CD4-positive, alpha-beta memory T cell (primary cell): ENCODE measurements at regions not wholly inside any gene's neighbourhood (a gene's known extent, or its start where the extent isn't known, plus 50 kb on each side); places are given as distances from the start of the nearest gene placed in this dataset.
"Not testable (repeated sequence)": the region's sequence is repeated elsewhere in the genome, so short reads cannot be mapped to it uniquely, and the experiment has no call there.

Source experiments
- CTCF ChIA-PET: fragments of 350-600 bp; sonication (Branson Sonifier 250); formaldehyde crosslinking; loops from one replicate; lab custom pipeline; 2021; ENCODE audit warnings: inconsistent platforms; ENCODE audit not compliant: partially characterized antibody; lab: Charles Lee
- POLR2A ChIA-PET: fragments of 350-600 bp; sonication (Branson Sonifier 250); formaldehyde crosslinking; loops from one replicate; lab custom pipeline; 2021; ENCODE audit not compliant: partially characterized antibody; lab: Charles Lee
- DNase-seq, 5 donors: peaks; one replicate each; pipeline versions ENCODE4 v3.0.0 to v3.0.0-alpha.2; 2020 to 2022; ENCODE audit warnings: mixed read lengths in 1 of 5
- H3K27ac ChIP-seq: one replicate; pipeline ENCODE4 v1.7.0; 2013; ENCODE audit warnings: low read depth, low read length
- H3K27me3 ChIP-seq: 2 replicates; pipeline ENCODE4 v1.7.0; 2013; ENCODE audit warnings: mild to moderate bottlenecking, low read length, moderate library complexity; ENCODE audit not compliant: insufficient read depth
- H3K36me3 ChIP-seq: 2 replicates; pipeline ENCODE4 v1.7.0; 2013; ENCODE audit warnings: mild to moderate bottlenecking, low read length, moderate library complexity; ENCODE audit not compliant: insufficient read depth
- H3K4me1 ChIP-seq: 2 replicates; pipeline ENCODE4 v1.7.0; 2013; ENCODE audit warnings: mild to moderate bottlenecking, low read length, moderate library complexity; ENCODE audit not compliant: insufficient read depth
- H3K4me3 ChIP-seq, 2 donors: one replicate each; pipeline ENCODE4 v1.7.0; 2013; ENCODE audit warnings: low read length in 2 of 2, mild to moderate bottlenecking in 1 of 2
- H3K9me3 ChIP-seq, 2 donors: one replicate each; pipeline ENCODE4 v1.7.0; 2013; ENCODE audit warnings: low read length in 2 of 2, control low read depth in 1 of 2; ENCODE audit not compliant: control insufficient read depth in 1 of 2
- H3K27ac Mint-ChIP-seq, 7 donors: one replicate each; pipeline ENCODE4 v1.8.0; 2020 to 2021; ENCODE audit warnings: mixed read lengths in 7 of 7, mild to moderate bottlenecking in 6 of 7, inconsistent platforms in 3 of 7, moderate library complexity in 3 of 7
- H3K27me3 Mint-ChIP-seq, 2 donors: one replicate each; pipeline ENCODE4 v1.8.0; 2020 to 2021; ENCODE audit warnings: mixed read lengths in 2 of 2
- H3K36me3 Mint-ChIP-seq, 2 donors: one replicate each; pipeline ENCODE4 v1.8.0; 2020 to 2021; ENCODE audit warnings: mixed read lengths in 2 of 2, inconsistent platforms in 1 of 2, mild to moderate bottlenecking in 1 of 2
- H3K4me1 Mint-ChIP-seq, 4 donors: one replicate each; pipeline ENCODE4 v1.8.0; 2020 to 2021; ENCODE audit warnings: mixed read lengths in 4 of 4, mild to moderate bottlenecking in 1 of 4
- H3K4me3 Mint-ChIP-seq, 8 donors: one replicate each; pipeline ENCODE4 v1.8.0; 2020 to 2021; ENCODE audit warnings: mixed read lengths in 8 of 8, mild to moderate bottlenecking in 7 of 8, moderate library complexity in 6 of 8, inconsistent platforms in 3 of 8
- H3K9me3 Mint-ChIP-seq, 8 donors: one replicate each; pipeline ENCODE4 v1.8.0; 2020 to 2021; ENCODE audit warnings: mixed read lengths in 8 of 8, mild to moderate bottlenecking in 5 of 8, inconsistent platforms in 3 of 8, moderate library complexity in 1 of 8
- intact Hi-C: fragments of 100-400 bp; cut with micrococcal nuclease; formaldehyde crosslinking; loops from one replicate; pipeline ENCODE4 v1.15.1; 2023

DNA sequence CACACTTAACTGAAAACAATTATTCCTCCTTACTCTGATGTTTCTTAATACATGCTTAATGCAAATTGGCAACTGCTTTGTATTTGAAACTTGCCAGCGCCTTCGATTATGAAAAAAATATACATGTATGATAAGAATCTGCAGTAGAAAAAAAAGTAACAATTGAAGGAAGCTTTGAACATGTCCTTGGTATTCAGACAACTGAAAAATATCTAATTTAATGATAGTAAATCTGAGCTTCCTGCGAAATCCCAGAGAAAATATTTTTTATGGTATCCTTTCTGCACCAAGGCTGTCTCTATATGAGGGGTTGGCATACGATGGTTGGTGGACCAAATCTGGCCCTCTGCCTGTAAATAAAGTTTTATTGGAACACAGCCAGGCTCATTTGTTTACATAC is 186.2 kb downstream of the HDGFL1 start:
- Histone ChIP-seq H3K4me1 (no peaks in the 10 kb centered on the region), H3K36me3 (no peaks in the 10 kb centered on the region), H3K27me3 (no peaks in the 10 kb centered on the region), H3K9me3 (no peaks in the 10 kb centered on the region), H3K27ac (no peak overlapping the region), H3K4me3 (no peak overlapping the region)
- Mint-ChIP-seq H3K4me1 (no peaks in the 10 kb centered on the region), H3K36me3 (no peaks in the 10 kb centered on the region), H3K27me3 (no peaks in the 10 kb centered on the region), H3K27ac (no peak overlapping the region), H3K9me3 (peaks cover 0 to 8% (median 4%) of the 10 kb centered on the region in 8 donors), H3K4me3 (no peak overlapping the region)
- intact Hi-C loops = no loop called here
- ChIA-PET POLR2A (no interaction called here), CTCF (no interaction called here)
- DNase-seq = no peak

DNA sequence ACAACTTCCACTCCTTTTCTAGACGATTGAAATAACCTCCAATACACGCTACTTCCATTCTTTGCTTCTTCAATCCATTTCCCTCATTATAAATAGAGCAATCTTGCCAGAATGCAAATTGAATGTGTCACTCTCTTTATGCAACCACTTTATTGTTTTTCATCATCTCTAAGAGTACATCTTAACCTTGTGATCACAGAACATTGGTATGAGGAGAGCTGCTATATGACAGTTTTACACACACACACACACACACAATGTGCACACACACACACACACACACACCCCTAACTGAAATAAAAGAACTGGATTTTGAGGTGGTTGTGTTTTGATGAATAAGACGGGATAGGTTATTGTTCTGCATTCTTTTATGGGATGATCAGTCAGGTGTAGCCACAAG is 187.0 kb downstream of the HDGFL1 start:
- no peaks in the 10 kb centered on the region for H3K27me3 ChIP-seq
- no peak for DNase-seq
- no peaks in the 10 kb centered on the region for H3K9me3 ChIP-seq
- ChIA-PET POLR2A (no interaction called here), CTCF (no interaction called here)
- H3K36me3 ChIP-seq = no peaks in the 10 kb centered on the region
- intact Hi-C loops = no loop called here
- no peak overlapping the region for H3K4me3 ChIP-seq
- Mint-ChIP-seq H3K27me3 (no peaks in the 10 kb centered on the region), H3K4me1 (no peaks in the 10 kb centered on the region), H3K27ac (no peak overlapping the region), H3K36me3 (no peaks in the 10 kb centered on the region), H3K9me3 (peaks cover 0 to 7% (median 4%) of the 10 kb centered on the region in 8 donors), H3K4me3 (no peak overlapping the region)
- H3K27ac ChIP-seq = no peak overlapping the region
- no peaks in the 10 kb centered on the region for H3K4me1 ChIP-seq

DNA sequence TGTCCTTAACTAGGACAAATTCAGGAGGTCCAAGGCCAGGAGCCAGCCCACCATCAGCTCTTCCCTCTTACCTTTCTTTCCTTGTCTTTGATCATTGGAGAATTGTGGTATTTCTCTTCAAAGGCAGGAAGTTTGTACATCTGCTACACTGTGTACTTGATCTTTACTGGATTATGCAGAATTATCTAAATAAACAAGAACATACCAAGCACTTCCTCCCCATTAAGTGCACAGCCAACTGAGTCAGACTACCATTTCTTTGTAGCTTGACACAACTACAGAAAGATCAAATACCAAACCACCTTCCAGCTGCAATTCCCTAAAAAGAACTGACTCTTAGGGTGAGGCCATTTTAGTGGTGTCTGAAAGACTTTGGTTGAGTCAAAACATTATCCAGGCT is 195.1 kb downstream of the HDGFL1 start:
- Histone ChIP-seq H3K27me3 (no peaks in the 10 kb centered on the region), H3K4me3 (no peak overlapping the region), H3K9me3 (no peaks in the 10 kb centered on the region), H3K27ac (no peak overlapping the region), H3K36me3 (no peaks in the 10 kb centered on the region), H3K4me1 (no peaks in the 10 kb centered on the region)
- intact Hi-C loops = no loop called here
- Mint-ChIP-seq H3K27ac (no peak overlapping the region), H3K4me1 (no peaks in the 10 kb centered on the region), H3K36me3 (no peaks in the 10 kb centered on the region), H3K9me3 (peaks cover 0 to 18% (median 7%) of the 10 kb centered on the region in 8 donors), H3K4me3 (no peak overlapping the region), H3K27me3 (peaks cover 0 to under 1% of the 10 kb centered on the region in 2 donors)
- POLR2A ChIA-PET = interaction anchor here (0.6 kb wide), 1 partner anchor 14 kb away, joined by 3 read pairs; no protein-coding TSS in a partner anchor
- DNase-seq = no peak
- CTCF ChIA-PET = no interaction called here

DNA sequence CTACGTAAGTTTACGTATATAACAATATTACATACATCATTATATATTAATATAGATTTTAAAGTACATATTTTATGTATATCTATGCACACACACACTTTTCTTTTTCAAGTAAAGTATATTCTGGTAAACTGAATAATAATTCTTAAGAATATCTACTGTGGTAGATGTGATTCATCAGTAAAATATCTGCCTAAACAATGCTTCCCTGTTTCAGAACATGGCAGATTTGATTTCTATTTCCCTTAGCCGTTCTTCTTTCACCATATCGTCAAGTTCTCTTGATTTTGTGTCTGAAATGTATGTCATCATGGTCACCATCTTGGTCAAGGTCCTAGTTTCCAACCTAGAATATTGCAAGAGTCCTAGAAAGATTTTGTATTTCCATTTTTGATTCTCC is 195.6 kb downstream of the HDGFL1 start:
- no peaks in the 10 kb centered on the region for H3K4me1 ChIP-seq
- H3K27me3 Mint-ChIP-seq = peaks cover 0 to 1% of the 10 kb centered on the region in 2 donors
- no peaks in the 10 kb centered on the region for H3K4me1 Mint-ChIP-seq
- no peaks in the 10 kb centered on the region for H3K9me3 ChIP-seq
- H3K4me3 ChIP-seq = no peak overlapping the region
- H3K9me3 Mint-ChIP-seq = peaks cover 0 to 17% (median 7%) of the 10 kb centered on the region in 8 donors
- intact Hi-C loops = no loop called here
- no peaks in the 10 kb centered on the region for H3K36me3 Mint-ChIP-seq
- no peak overlapping the region for H3K27ac ChIP-seq
- CTCF ChIA-PET = no interaction called here
- DNase-seq = no peak
- H3K36me3 ChIP-seq = no peaks in the 10 kb centered on the region
- H3K27me3 ChIP-seq = no peaks in the 10 kb centered on the region
- H3K4me3 Mint-ChIP-seq = no peak overlapping the region
- H3K27ac Mint-ChIP-seq = no peak overlapping the region
- POLR2A ChIA-PET = no interaction called here

DNA sequence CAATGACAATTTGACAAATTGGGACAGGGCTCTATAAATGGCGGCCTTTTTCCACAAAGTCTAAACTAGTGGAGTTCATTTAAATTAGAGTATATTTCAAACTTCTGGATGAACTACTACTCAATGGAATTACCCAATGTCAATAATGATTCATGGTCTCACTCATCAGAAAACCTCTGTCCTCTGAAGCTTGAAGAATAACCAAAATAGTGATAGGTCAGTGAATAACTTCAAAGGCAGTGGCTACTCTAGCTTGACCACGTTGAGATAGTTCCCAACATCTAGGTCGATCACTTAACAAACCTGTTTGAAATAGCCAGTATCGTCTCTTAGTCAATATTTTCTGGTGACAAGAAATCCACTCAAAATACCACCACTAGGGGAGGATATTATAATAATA is 197.6 kb downstream of the HDGFL1 start:
- no peak overlapping the region for H3K27ac ChIP-seq
- no peaks in the 10 kb centered on the region for H3K4me1 ChIP-seq
- no peaks in the 10 kb centered on the region for H3K36me3 ChIP-seq
- H3K36me3 Mint-ChIP-seq = no peaks in the 10 kb centered on the region
- H3K27me3 Mint-ChIP-seq = peaks cover 0 to 1% of the 10 kb centered on the region in 2 donors
- ChIA-PET CTCF (no interaction called here), POLR2A (no interaction called here)
- H3K4me3 ChIP-seq = no peak overlapping the region
- no peaks in the 10 kb centered on the region for H3K27me3 ChIP-seq
- H3K9me3 Mint-ChIP-seq = peaks cover 2 to 17% (median 6%) of the 10 kb centered on the region in 8 donors
- no peaks in the 10 kb centered on the region for H3K9me3 ChIP-seq
- intact Hi-C loops = no loop called here
- DNase-seq = no peak
- H3K4me1 Mint-ChIP-seq = no peaks in the 10 kb centered on the region
- no peak overlapping the region for H3K27ac Mint-ChIP-seq
- H3K4me3 Mint-ChIP-seq = no peak overlapping the region

DNA sequence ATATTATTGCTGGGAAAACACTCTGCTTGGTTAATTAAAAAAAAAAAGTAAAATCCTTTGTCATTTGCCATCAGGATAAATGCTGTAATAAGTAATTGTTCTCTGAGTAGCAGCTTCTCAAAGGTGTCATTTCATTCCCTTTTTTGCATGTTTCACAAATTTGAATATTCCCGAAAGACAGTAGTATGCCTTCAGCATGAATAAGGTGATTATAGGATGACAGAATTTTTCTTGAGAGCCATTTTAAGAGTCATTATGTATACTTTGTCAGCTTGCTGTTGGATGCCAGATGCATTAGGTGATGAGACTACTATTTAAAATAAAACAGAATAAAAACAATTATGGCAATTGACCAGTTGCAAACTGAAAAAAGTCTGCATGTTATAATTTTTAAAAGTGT is 200.7 kb downstream of the HDGFL1 start:
- Mint-ChIP-seq H3K4me1 (no peaks in the 10 kb centered on the region), H3K27me3 (peaks cover 0 to 1% of the 10 kb centered on the region in 2 donors), H3K27ac (no peak overlapping the region), H3K9me3 (peaks cover 0 to 14% (median 4%) of the 10 kb centered on the region in 8 donors), H3K4me3 (no peak overlapping the region), H3K36me3 (no peaks in the 10 kb centered on the region)
- no peak overlapping the region for H3K4me3 ChIP-seq
- H3K27me3 ChIP-seq = no peaks in the 10 kb centered on the region
- ChIA-PET POLR2A (no interaction called here), CTCF (no interaction called here)
- DNase-seq = no peak
- no peaks in the 10 kb centered on the region for H3K36me3 ChIP-seq
- H3K27ac ChIP-seq = no peak overlapping the region
- H3K9me3 ChIP-seq = no peaks in the 10 kb centered on the region
- no peaks in the 10 kb centered on the region for H3K4me1 ChIP-seq
- intact Hi-C loops = no loop called here

DNA sequence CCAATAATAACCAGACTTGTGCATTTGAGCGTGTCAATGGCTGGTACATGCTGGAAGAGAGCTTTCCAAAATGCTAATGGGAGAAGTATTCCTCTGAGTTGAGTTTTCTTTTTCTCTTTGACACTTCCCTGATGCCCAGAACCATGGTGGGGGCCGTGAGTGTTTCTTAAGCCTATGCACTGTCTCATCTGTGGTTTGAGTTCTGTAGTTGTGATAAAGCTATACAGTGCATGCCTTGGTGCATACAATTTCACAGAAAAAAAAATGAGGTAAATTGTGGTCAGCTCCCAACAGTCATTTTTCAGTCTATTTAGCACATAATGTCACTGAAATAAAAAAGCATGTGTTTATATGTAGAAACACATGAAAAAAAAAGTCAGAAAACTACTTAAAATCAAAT is 204.8 kb downstream of the HDGFL1 start:
- no peaks in the 10 kb centered on the region for H3K27me3 ChIP-seq
- ChIA-PET CTCF (no interaction called here), POLR2A (no interaction called here)
- DNase-seq = no peak
- no peaks in the 10 kb centered on the region for H3K9me3 ChIP-seq
- H3K4me3 Mint-ChIP-seq = no peak overlapping the region
- no peaks in the 10 kb centered on the region for H3K36me3 ChIP-seq
- H3K27ac Mint-ChIP-seq = no peak overlapping the region
- no peaks in the 10 kb centered on the region for H3K4me1 Mint-ChIP-seq
- H3K9me3 Mint-ChIP-seq = peaks cover 2 to 20% (median 10%) of the 10 kb centered on the region in 8 donors
- H3K36me3 Mint-ChIP-seq = peaks cover 0 to 2% of the 10 kb centered on the region in 2 donors
- no peaks in the 10 kb centered on the region for H3K4me1 ChIP-seq
- H3K27me3 Mint-ChIP-seq = peaks cover 0 to 1% of the 10 kb centered on the region in 2 donors
- H3K4me3 ChIP-seq = no peak overlapping the region
- intact Hi-C loops = no loop called here
- no peak overlapping the region for H3K27ac ChIP-seq

DNA sequence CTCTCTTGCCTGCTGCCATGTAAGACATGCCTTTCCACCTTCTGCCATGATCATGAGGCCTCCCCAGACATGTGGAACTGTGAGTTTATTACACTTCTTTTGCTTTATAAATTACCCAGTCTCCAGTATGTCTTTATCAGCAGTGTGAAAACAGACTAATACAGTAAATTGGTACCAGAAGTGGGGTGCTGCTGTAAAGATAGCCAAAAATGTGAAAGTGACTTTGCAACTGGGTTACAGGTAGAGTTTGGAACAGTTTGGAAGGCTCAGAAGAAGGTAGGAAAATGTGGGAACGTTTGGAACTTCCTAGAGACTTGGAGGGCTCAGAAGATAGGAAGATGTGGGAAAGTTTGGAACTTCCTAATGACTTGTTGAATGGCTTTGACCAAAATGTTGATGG is 209.1 kb downstream of the HDGFL1 start:
- intact Hi-C loops, H3K27me3 ChIP-seq, H3K36me3 Mint-ChIP-seq, H3K36me3 ChIP-seq, H3K4me3 ChIP-seq, DNase-seq, H3K4me1 ChIP-seq, H3K27ac Mint-ChIP-seq, H3K27ac ChIP-seq, POLR2A ChIA-PET, H3K4me3 Mint-ChIP-seq, H3K4me1 Mint-ChIP-seq, CTCF ChIA-PET, H3K9me3 ChIP-seq, H3K27me3 Mint-ChIP-seq: not testable (repeated sequence)
- H3K9me3 Mint-ChIP-seq = peaks cover 8 to 30% (median 20%) of the 10 kb centered on the region in 8 donors
